Uterus (tissue), 2 donors: ENCODE measurements at regions not wholly inside any gene's neighbourhood (a gene's known extent, or its start where the extent isn't known, plus 50 kb on each side); places are given as distances from the start of the nearest gene placed in this dataset.

Source experiments
- CTCF ChIP-seq, 4 experiments: fragments of 200-600 bp in 2 of 4; fragments of 450-650 bp in 2 of 4; sonication (generic) in 2 of 4; IDR thresholded peaks; one replicate each; pipeline ENCODE4 v1.5.1; 2016 to 2019; ENCODE audit warnings: antibody characterized with exemption in 4 of 4, mild to moderate bottlenecking in 2 of 4, moderate library complexity in 1 of 4
- POLR2A ChIP-seq, 2 donors: fragments of 450-650 bp; IDR thresholded peaks; one replicate each; pipeline ENCODE4 v1.6.1; 2016; ENCODE audit warnings: antibody characterized with exemption in 2 of 2, mild to moderate bottlenecking in 1 of 2, moderate library complexity in 1 of 2

- TF ChIP-seq CTCF (IDR thresholded peaks at IDR 0.05): no peak
- TF ChIP-seq POLR2A (IDR thresholded peaks at IDR 0.05): no peak
These were observed 168.5 kb downstream of the HSD17B3 start for GRCh38 chr9:96133321-96134021.
